H9 (cell line): ENCODE measurements at regions not wholly inside any gene's neighbourhood (a gene's known extent, or its start where the extent isn't known, plus 50 kb on each side); places are given as distances from the start of the nearest gene placed in this dataset.

Experiments
- DNase-seq: peaks from one replicate; pipeline ENCODE4 v3.0.0-alpha.2; 2017
- H2AFZ ChIP-seq: one replicate; pipeline ENCODE4 v1.6.1; 2013; ENCODE audit warnings: mild to moderate bottlenecking, low read length, control low read depth, moderate library complexity
- H2AK5ac ChIP-seq: 2 replicates; pipeline ENCODE4 v1.6.1; 2013; ENCODE audit warnings: low read length, control low read depth, mixed read lengths; ENCODE audit not compliant: insufficient read length
- H2BK120ac ChIP-seq: one replicate; pipeline ENCODE4 v1.6.1; 2013; ENCODE audit warnings: low read depth, mild to moderate bottlenecking, low read length, control low read depth, inconsistent platforms; ENCODE audit not compliant: poor library complexity, severe bottlenecking
- H2BK12ac ChIP-seq: 2 replicates; pipeline ENCODE4 v1.6.1; 2013; ENCODE audit warnings: low read length, control low read depth, mixed read lengths, low read depth; ENCODE audit not compliant: insufficient read length
- H2BK15ac ChIP-seq: 2 replicates; pipeline ENCODE4 v1.6.1; 2013; ENCODE audit warnings: low read depth, low read length, control low read depth
- H2BK20ac ChIP-seq: one replicate; pipeline ENCODE4 v1.6.1; 2013; ENCODE audit warnings: low read depth, mild to moderate bottlenecking, low read length, control low read depth, inconsistent platforms; ENCODE audit not compliant: poor library complexity, severe bottlenecking
- H2BK5ac ChIP-seq: 2 replicates; pipeline ENCODE4 v1.6.1; 2013; ENCODE audit warnings: low read length, control low read depth, mixed read lengths; ENCODE audit not compliant: insufficient read length
- H3K14ac ChIP-seq: 2 replicates; pipeline ENCODE4 v1.6.1; 2013; ENCODE audit warnings: low read length, control low read depth; ENCODE audit not compliant: insufficient read depth
- H3K18ac ChIP-seq: 2 replicates; pipeline ENCODE4 v1.6.1; 2013; ENCODE audit warnings: low read depth, mild to moderate bottlenecking, mixed read lengths, low read length, control low read depth; ENCODE audit not compliant: insufficient read length
- H3K23ac ChIP-seq: 2 replicates; pipeline ENCODE4 v1.6.1; 2013; ENCODE audit warnings: low read length, control low read depth, mixed read lengths, low read depth; ENCODE audit not compliant: insufficient read length
- H3K23me2 ChIP-seq: 2 replicates; pipeline ENCODE4 v1.6.1; 2013; ENCODE audit warnings: low read depth, mild to moderate bottlenecking, mixed read lengths, low read length, control low read depth; ENCODE audit not compliant: insufficient read length, poor library complexity, severe bottlenecking
- H3K27ac ChIP-seq: 2 replicates; pipeline ENCODE4 v1.5.1; 2013; ENCODE audit warnings: low read length, control low read depth, mixed read lengths, low read depth; ENCODE audit not compliant: insufficient read length
- H3K27me3 ChIP-seq: 2 replicates; pipeline ENCODE4 v1.6.1; 2013; ENCODE audit warnings: low read length, control low read depth, inconsistent platforms; ENCODE audit not compliant: insufficient read depth
- H3K4ac ChIP-seq: 2 replicates; pipeline ENCODE4 v1.6.1; 2013; ENCODE audit warnings: low read depth, mild to moderate bottlenecking, control low read depth, inconsistent platforms, low read length, moderate library complexity
- H3K4me1 ChIP-seq: 2 replicates; pipeline ENCODE4 v1.6.1; 2013; ENCODE audit warnings: low read length, control low read depth, inconsistent platforms; ENCODE audit not compliant: insufficient read depth
- H3K4me2 ChIP-seq: 2 replicates; pipeline ENCODE4 v1.6.1; 2013; ENCODE audit warnings: low read length, control low read depth, mixed read lengths; ENCODE audit not compliant: insufficient read length, insufficient read depth
- H3K56ac ChIP-seq: 2 replicates; pipeline ENCODE4 v1.6.1; 2013; ENCODE audit warnings: low read depth, mild to moderate bottlenecking, mixed read lengths, low read length, control low read depth; ENCODE audit not compliant: insufficient read length
- H3K79me1 ChIP-seq: 2 replicates; pipeline ENCODE4 v1.6.1; 2013; ENCODE audit warnings: low read depth, mild to moderate bottlenecking, moderate library complexity, low read length, control low read depth, inconsistent platforms; ENCODE audit not compliant: insufficient read depth, poor library complexity, severe bottlenecking
- H3K79me2 ChIP-seq: 2 replicates; pipeline ENCODE4 v1.6.1; 2013; ENCODE audit warnings: low read length, control low read depth, inconsistent platforms; ENCODE audit not compliant: insufficient read depth
- H3K9ac ChIP-seq: 2 replicates; pipeline ENCODE4 v1.6.1; 2013; ENCODE audit warnings: low read length, control low read depth, mixed read lengths; ENCODE audit not compliant: insufficient read length; ENCODE audit errors: extremely low read depth
- H3K9me3 ChIP-seq: one replicate; pipeline ENCODE4 v1.6.1; 2013; ENCODE audit warnings: low read depth, low read length, inconsistent platforms; ENCODE audit not compliant: control insufficient read depth
- H3T11ph ChIP-seq: one replicate; pipeline ENCODE4 v1.6.1; 2013; ENCODE audit warnings: mild to moderate bottlenecking, low read length, control low read depth, inconsistent platforms
- H4K20me1 ChIP-seq: one replicate; pipeline ENCODE4 v1.6.1; 2013; ENCODE audit not compliant: control insufficient read depth, insufficient read length, insufficient read depth
- H4K5ac ChIP-seq: 2 replicates; pipeline ENCODE4 v1.6.1; 2013; ENCODE audit warnings: low read depth, mild to moderate bottlenecking, mixed read lengths, low read length, control low read depth; ENCODE audit not compliant: insufficient read length
- H4K8ac ChIP-seq: replicated peaks from 2 replicates; pipeline ENCODE4 v1.6.1; 2013; ENCODE audit warnings: low read length, control low read depth, mixed read lengths, low read depth; ENCODE audit not compliant: insufficient read length
- H4K91ac ChIP-seq: 2 replicates; pipeline ENCODE4 v1.6.1; 2013; ENCODE audit warnings: low read depth, mild to moderate bottlenecking, moderate library complexity, mixed read lengths, low read length, control low read depth; ENCODE audit not compliant: insufficient read length
- H3K27ac Mint-ChIP-seq, 3 experiments: 2 replicates in 2 of 3; 3 replicates in 1 of 3; pipeline ENCODE4 v1.8.0; 2020 to 2021; ENCODE audit warnings: mixed read lengths in 3 of 3, mild to moderate bottlenecking in 1 of 3, moderate library complexity in 1 of 3
- H3K27me3 Mint-ChIP-seq: 2 replicates; pipeline ENCODE4 v1.8.0; 2021; ENCODE audit warnings: low read depth, mild to moderate bottlenecking, moderate library complexity, mixed read lengths
- H3K36me3 Mint-ChIP-seq, 3 experiments: 2 replicates in 2 of 3; 3 replicates in 1 of 3; pipeline ENCODE4 v1.8.0; 2020 to 2021; ENCODE audit warnings: low read depth in 3 of 3, mixed read lengths in 3 of 3; ENCODE audit not compliant: insufficient read depth in 1 of 3
- H3K4me1 Mint-ChIP-seq, 2 experiments: 2 replicates each; pipeline ENCODE4 v1.8.0; 2020; ENCODE audit warnings: mixed read lengths in 2 of 2
- H3K4me3 Mint-ChIP-seq, 2 experiments: 2 replicates in 1 of 2; 3 replicates in 1 of 2; pipeline ENCODE4 v1.8.0; 2020 to 2021; ENCODE audit warnings: mild to moderate bottlenecking in 2 of 2, mixed read lengths in 2 of 2, moderate library complexity in 1 of 2
- H3K9me3 Mint-ChIP-seq, 2 experiments: 2 replicates in 1 of 2; 3 replicates in 1 of 2; pipeline ENCODE4 v1.8.0; 2020; ENCODE audit warnings: mild to moderate bottlenecking in 2 of 2, mixed read lengths in 2 of 2, moderate library complexity in 1 of 2
- CTCF ChIP-seq: fragments of 200-600 bp; sonication (generic); conservative IDR thresholded peaks from 3 replicates; pipeline ENCODE4 v1.8.0; 2021; ENCODE audit warnings: antibody characterized with exemption, mild to moderate bottlenecking
- WGBS: extraction: QIAGEN DNeasy Blood & Tissue Kit; methylation state at CpG from one replicate; pipeline ENCODE4 v1.1.7; 2013; ENCODE audit warnings: missing lambda C conversion rate, low lambda C conversion rate, mixed read lengths; ENCODE audit not compliant: insufficient read length; ENCODE audit errors: extremely low coverage; 5-methylcytosine and 5-hydroxymethylcytosine counted together

GRCh38 chr1:68571454-68572235, 74.8 kb upstream of the DEPDC1 start:
- H3K4me1 ChIP-seq: no peaks in the 10 kb centered on the region
- no CpG with 5 or more reads among the region's 1 CpG for WGBS
- no peak for TF ChIP-seq CTCF
- no peak overlapping the region for H4K91ac ChIP-seq
- H2AK5ac ChIP-seq: no peak overlapping the region
- no peaks in the 10 kb centered on the region for H3K79me2 ChIP-seq
- H3K9me3 ChIP-seq: no peaks in the 10 kb centered on the region
- no peak overlapping the region for H2BK12ac ChIP-seq
- no peak overlapping the region for H3K4me2 ChIP-seq
- no peak overlapping the region for H2AFZ ChIP-seq
- H3K79me1 ChIP-seq: no peaks in the 10 kb centered on the region
- no peak overlapping the region for H3T11ph ChIP-seq
- H3K4me1 Mint-ChIP-seq: no peaks in the 10 kb centered on the region
- H2BK120ac ChIP-seq: no peak overlapping the region
- no peaks in the 10 kb centered on the region for H3K23me2 ChIP-seq
- H3K27ac Mint-ChIP-seq: no peak overlapping the region
- no peak overlapping the region for H2BK5ac ChIP-seq
- H3K14ac ChIP-seq: no peak overlapping the region
- no peak overlapping the region for H3K9ac ChIP-seq
- H4K20me1 ChIP-seq: no peaks in the 10 kb centered on the region
- no peak overlapping the region for H3K18ac ChIP-seq
- no peaks in the 10 kb centered on the region for H3K27me3 ChIP-seq
- no peak overlapping the region for H3K4ac ChIP-seq
- H2BK20ac ChIP-seq: no peak overlapping the region
- no peak overlapping the region for H3K4me3 Mint-ChIP-seq
- no peak overlapping the region for H2BK15ac ChIP-seq
- H3K23ac ChIP-seq: no peak overlapping the region
- no peak overlapping the region for H3K27ac ChIP-seq
- H4K5ac ChIP-seq: no peak overlapping the region
- H3K9me3 Mint-ChIP-seq: no peaks in the 10 kb centered on the region; a peak in 1 of 5 replicates
- H3K27me3 Mint-ChIP-seq: no peaks in the 10 kb centered on the region
- H4K8ac ChIP-seq: no peak overlapping the region
- no peak for DNase-seq
- no peaks in the 10 kb centered on the region for H3K36me3 Mint-ChIP-seq
- H3K56ac ChIP-seq: no peak overlapping the region
